ENCODE measurements at regions not wholly inside any gene's neighbourhood (a gene's known extent, or its start where the extent isn't known, plus 50 kb on each side); places are given as distances from the start of the nearest gene placed in this dataset.

GRCh38 chr7:156067156-156067555 is 254.9 kb upstream of the SHH start:
- TF ChIP-seq CTCF (CRISPR knock-in tag; IDR thresholded peaks at IDR 0.05) = no peak
- TF ChIP-seq PHF20 (CRISPR knock-in tag; IDR thresholded peaks at IDR 0.05) = no peak
- no peak for TF ChIP-seq NFYB (CRISPR knock-in tag; IDR thresholded peaks at IDR 0.05)
- no peak for TF ChIP-seq EZH2 (conservative IDR thresholded peaks at IDR 0.05; ENCODE audit: low read depth, low read length)
- no peak for TF ChIP-seq ZFX (CRISPR knock-in tag; IDR thresholded peaks at IDR 0.05; ENCODE audit: low read depth)
- no peak for TF ChIP-seq ZNF280D (CRISPR knock-in tag; IDR thresholded peaks at IDR 0.05)
- no peak for TF ChIP-seq YY1 (IDR thresholded peaks at IDR 0.05; ENCODE audit: insufficient read depth, insufficient replicate concordance, low read depth, low read length)
- TF ChIP-seq RNF219 (CRISPR knock-in tag; IDR thresholded peaks at IDR 0.05) = no peak

All from HepG2 (cell line).